DND-41 (cell line): ENCODE measurements at regions not wholly inside any gene's neighbourhood (a gene's known extent, or its start where the extent isn't known, plus 50 kb on each side); places are given as distances from the start of the nearest gene placed in this dataset.

Experiments used
- ATAC-seq: fragments of 200-7000 bp; cut with Tn5 transposase; 3 replicates; pipeline ENCODE4 v1.9.1; 2021; ENCODE audit warnings: low read depth; ENCODE audit not compliant: insufficient read depth
- DNase-seq: peaks from one replicate; pipeline ENCODE4 v3.0.0-alpha.2; 2020
- H2AFZ ChIP-seq: 2 replicates; pipeline ENCODE4 v1.6.0; 2012; ENCODE audit warnings: low read depth, low read length
- H3K27ac ChIP-seq: 2 replicates; pipeline ENCODE4 v1.5.1; 2012; ENCODE audit warnings: low read length, inconsistent platforms
- H3K27me3 ChIP-seq: fragments of 200-600 bp; sonication (generic); 2 replicates; pipeline ENCODE4 v1.6.0; 2012; ENCODE audit warnings: low read length, mild to moderate bottlenecking, inconsistent platforms; ENCODE audit not compliant: insufficient read depth, poor library complexity
- H3K36me3 ChIP-seq: 2 replicates; pipeline ENCODE4 v1.5.1; 2012; ENCODE audit warnings: low read length, inconsistent platforms; ENCODE audit not compliant: insufficient read depth
- H3K4me1 ChIP-seq: 2 replicates; pipeline ENCODE4 v1.5.1; 2012; ENCODE audit warnings: mild to moderate bottlenecking, low read length; ENCODE audit not compliant: insufficient read depth
- H3K4me2 ChIP-seq: 2 replicates; pipeline ENCODE4 v1.6.0; 2012; ENCODE audit warnings: mild to moderate bottlenecking, moderate library complexity, low read length, inconsistent platforms; ENCODE audit not compliant: insufficient read depth
- H3K4me3 ChIP-seq, 2 experiments: fragments of 200-600 bp in 1 of 2; shearing (Covaris generic) in 1 of 2; 2 replicates each; pipeline ENCODE4 v1.5.1; 2012 to 2016; ENCODE audit warnings: inconsistent platforms in 2 of 2, low read length in 2 of 2, mild to moderate bottlenecking in 2 of 2, low read depth in 1 of 2, moderate library complexity in 1 of 2
- H3K79me2 ChIP-seq: 2 replicates; pipeline ENCODE4 v1.6.0; 2012; ENCODE audit warnings: low read length, inconsistent platforms; ENCODE audit not compliant: insufficient read depth
- H3K9ac ChIP-seq: 2 replicates; pipeline ENCODE4 v1.6.0; 2012; ENCODE audit warnings: low read depth, mild to moderate bottlenecking, inconsistent platforms, low read length, moderate library complexity
- H3K9me3 ChIP-seq: 2 replicates; pipeline ENCODE4 v1.5.1; 2012; ENCODE audit warnings: low read length, moderate library complexity, mild to moderate bottlenecking, inconsistent platforms; ENCODE audit not compliant: insufficient read depth, severe bottlenecking
- H4K20me1 ChIP-seq: 2 replicates; pipeline ENCODE4 v1.6.0; 2012; ENCODE audit warnings: low read length; ENCODE audit not compliant: insufficient read depth
- EZH2 ChIP-seq: IDR thresholded peaks from 3 replicates; pipeline ENCODE4 v1.6.1; 2012; ENCODE audit warnings: borderline replicate concordance, low read depth, mild to moderate bottlenecking, moderate library complexity, low read length, inconsistent platforms; ENCODE audit not compliant: severe bottlenecking
- TF ChIP-seq, protein P1 (sequence below): IDR thresholded peaks from 2 replicates; pipeline ENCODE4 v1.5.1; 2012; ENCODE audit warnings: borderline replicate concordance, low read length, moderate library complexity, mild to moderate bottlenecking; ENCODE audit not compliant: poor library complexity, severe bottlenecking; ENCODE audit errors: extremely low read depth

DNA sequence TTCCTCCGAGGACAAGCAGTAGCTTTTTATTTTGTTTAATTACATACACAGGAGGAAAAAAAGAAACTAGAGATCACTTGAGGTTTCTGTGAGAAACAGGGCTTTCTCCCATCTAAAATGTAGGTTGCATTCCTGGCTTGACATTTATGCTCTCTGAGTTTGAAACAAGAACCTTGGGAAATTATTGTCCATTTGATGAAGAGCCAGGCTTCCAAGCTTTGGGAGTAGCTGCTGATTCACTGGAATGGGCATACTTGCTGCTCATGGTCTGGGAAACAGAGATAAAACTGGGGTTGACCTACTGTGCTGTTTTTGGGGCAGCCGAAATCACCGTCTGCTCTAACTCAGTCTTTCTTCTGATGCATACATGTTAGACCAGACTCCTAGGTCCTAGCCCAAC is 165.4 kb downstream of the MIS18A start:
- H3K4me2 ChIP-seq: no peak overlapping the region
- TF ChIP-seq, protein P1, sequence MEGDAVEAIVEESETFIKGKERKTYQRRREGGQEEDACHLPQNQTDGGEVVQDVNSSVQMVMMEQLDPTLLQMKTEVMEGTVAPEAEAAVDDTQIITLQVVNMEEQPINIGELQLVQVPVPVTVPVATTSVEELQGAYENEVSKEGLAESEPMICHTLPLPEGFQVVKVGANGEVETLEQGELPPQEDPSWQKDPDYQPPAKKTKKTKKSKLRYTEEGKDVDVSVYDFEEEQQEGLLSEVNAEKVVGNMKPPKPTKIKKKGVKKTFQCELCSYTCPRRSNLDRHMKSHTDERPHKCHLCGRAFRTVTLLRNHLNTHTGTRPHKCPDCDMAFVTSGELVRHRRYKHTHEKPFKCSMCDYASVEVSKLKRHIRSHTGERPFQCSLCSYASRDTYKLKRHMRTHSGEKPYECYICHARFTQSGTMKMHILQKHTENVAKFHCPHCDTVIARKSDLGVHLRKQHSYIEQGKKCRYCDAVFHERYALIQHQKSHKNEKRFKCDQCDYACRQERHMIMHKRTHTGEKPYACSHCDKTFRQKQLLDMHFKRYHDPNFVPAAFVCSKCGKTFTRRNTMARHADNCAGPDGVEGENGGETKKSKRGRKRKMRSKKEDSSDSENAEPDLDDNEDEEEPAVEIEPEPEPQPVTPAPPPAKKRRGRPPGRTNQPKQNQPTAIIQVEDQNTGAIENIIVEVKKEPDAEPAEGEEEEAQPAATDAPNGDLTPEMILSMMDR: no peak
- no peak for TF ChIP-seq EZH2
- no peaks in the 10 kb centered on the region for H4K20me1 ChIP-seq
- H3K9me3 ChIP-seq: no peaks in the 10 kb centered on the region
- ATAC-seq (no peak), DNase-seq (no peak)
- H2AFZ ChIP-seq: no peak overlapping the region
- H3K79me2 ChIP-seq: no peaks in the 10 kb centered on the region
- H3K4me3 ChIP-seq: no peak overlapping the region
- no peak overlapping the region for H3K27ac ChIP-seq
- H3K4me1 ChIP-seq: no peaks in the 10 kb centered on the region
- H3K27me3 ChIP-seq: peaks cover 4% of the 10 kb centered on the region
- H3K9ac ChIP-seq: no peak overlapping the region
- H3K36me3 ChIP-seq: no peaks in the 10 kb centered on the region

DNA sequence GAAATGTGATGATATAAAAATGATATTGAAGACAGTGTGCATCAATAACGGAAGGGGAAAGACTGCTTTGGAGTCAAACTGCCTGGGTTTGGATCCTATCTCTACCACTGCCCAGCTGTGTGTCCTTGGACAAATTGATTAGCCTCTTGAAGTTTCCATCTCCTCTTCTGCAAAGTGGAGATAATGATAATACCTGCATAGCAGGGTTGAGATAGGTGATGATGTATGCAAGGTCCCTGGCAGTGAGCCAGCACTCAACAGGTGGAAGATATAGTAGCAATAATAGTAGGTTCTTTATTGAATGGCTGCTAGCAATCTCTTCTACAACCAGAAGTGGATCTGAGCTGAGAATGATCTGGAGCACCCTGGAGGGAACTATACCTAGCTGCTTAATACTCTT is 166.7 kb downstream of the MIS18A start:
- DNase-seq (no peak), ATAC-seq (no peak)
- no peak overlapping the region for H3K9ac ChIP-seq
- H4K20me1 ChIP-seq: no peaks in the 10 kb centered on the region
- no peak overlapping the region for H3K4me2 ChIP-seq
- H3K79me2 ChIP-seq: no peaks in the 10 kb centered on the region
- no peaks in the 10 kb centered on the region for H3K36me3 ChIP-seq
- no peaks in the 10 kb centered on the region for H3K9me3 ChIP-seq
- H3K4me3 ChIP-seq: no peak overlapping the region
- no peak overlapping the region for H3K27ac ChIP-seq
- H3K27me3 ChIP-seq: peaks cover 4% of the 10 kb centered on the region
- H2AFZ ChIP-seq: no peak overlapping the region
- no peak for TF ChIP-seq EZH2
- TF ChIP-seq, protein P1: no peak
- no peaks in the 10 kb centered on the region for H3K4me1 ChIP-seq

DNA sequence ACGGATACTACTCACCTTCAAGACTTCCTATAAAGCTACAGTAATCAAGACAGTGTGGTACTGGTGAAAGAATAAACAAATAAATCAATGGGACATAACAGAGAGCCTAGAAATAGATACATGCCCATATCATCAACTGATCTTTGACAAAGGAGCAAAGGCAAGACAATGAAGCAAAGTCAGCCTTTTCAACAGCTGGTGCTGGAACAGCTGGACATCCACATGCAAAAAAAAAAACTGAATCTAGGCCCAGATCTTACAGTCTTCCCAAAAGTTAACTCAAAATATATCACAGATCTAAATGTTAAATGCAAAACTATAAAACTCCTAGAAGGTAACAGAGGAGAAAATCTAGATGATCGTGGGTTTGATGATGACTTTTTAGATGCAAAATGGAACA is 170.3 kb downstream of the MIS18A start:
- H3K4me3 ChIP-seq: no peak overlapping the region
- H3K27me3 ChIP-seq: peaks cover 4% of the 10 kb centered on the region
- no peak overlapping the region for H3K9ac ChIP-seq
- TF ChIP-seq, protein P1: no peak
- no peak for TF ChIP-seq EZH2
- no peak overlapping the region for H2AFZ ChIP-seq
- no peak overlapping the region for H3K4me2 ChIP-seq
- no peaks in the 10 kb centered on the region for H3K4me1 ChIP-seq
- H3K36me3 ChIP-seq: no peaks in the 10 kb centered on the region
- DNase-seq (no peak), ATAC-seq (no peak)
- H3K27ac ChIP-seq: no peak overlapping the region
- H4K20me1 ChIP-seq: no peaks in the 10 kb centered on the region
- no peaks in the 10 kb centered on the region for H3K79me2 ChIP-seq
- no peaks in the 10 kb centered on the region for H3K9me3 ChIP-seq

DNA sequence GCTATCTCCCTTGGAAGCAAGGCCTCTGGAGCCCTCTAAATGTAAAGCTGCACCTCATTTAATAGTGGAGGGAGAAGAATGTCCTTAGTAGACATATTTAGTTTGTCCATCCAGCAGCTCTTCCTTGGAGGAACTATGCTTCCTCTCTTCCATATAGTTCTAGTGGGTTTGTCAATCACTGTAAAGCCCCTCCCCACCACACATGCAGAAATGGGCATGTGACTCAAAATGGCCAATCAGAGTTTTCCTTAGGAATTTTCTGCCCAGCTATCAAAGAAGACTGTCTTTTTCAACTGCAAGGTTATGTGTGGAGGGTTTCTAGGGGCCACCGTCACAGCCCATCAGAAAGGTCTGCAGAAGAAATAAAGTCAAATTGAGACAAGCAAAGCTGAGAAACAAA is 175.5 kb downstream of the MIS18A start:
- ATAC-seq (no peak), DNase-seq (no peak)
- Histone ChIP-seq H3K4me3 (no peak overlapping the region), H3K27ac (no peak overlapping the region), H3K4me1 (no peaks in the 10 kb centered on the region), H3K4me2 (no peak overlapping the region), H2AFZ (no peak overlapping the region), H3K9me3 (no peaks in the 10 kb centered on the region), H3K27me3 (peaks cover 5% of the 10 kb centered on the region), H3K79me2 (no peaks in the 10 kb centered on the region), H3K36me3 (no peaks in the 10 kb centered on the region), H3K9ac (no peak overlapping the region), H4K20me1 (no peaks in the 10 kb centered on the region)
- TF ChIP-seq, protein P1: no peak
- TF ChIP-seq EZH2: no peak
